ENCODE measurements at regions not wholly inside any gene's neighbourhood (a gene's known extent, or its start where the extent isn't known, plus 50 kb on each side); places are given as distances from the start of the nearest gene placed in this dataset.

- DNase-seq: no peak
Measured at GRCh38 chr10:69684020-69684980, 54.3 kb downstream of the FAM241B start.

DNA sequence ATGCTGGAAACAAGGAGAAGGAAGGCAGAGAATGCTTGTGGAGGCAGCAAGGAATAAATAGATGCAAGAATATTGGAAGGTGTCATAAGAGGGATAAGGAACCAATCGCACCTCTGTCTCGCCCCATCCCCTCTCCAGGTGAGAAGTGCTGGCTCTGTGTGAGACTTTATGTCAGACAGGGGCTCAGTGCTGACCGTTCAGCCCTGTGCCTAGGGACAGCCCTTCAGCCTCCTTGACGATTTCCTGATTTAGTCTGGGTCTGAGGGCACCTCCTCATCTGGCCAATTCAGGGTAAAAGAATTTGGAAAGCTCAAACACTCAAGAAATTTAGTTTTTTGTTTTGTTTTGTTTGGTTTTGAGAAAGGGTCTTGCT is 54.9 kb downstream of the FAM241B start:
- DNase-seq: no peak

DNA sequence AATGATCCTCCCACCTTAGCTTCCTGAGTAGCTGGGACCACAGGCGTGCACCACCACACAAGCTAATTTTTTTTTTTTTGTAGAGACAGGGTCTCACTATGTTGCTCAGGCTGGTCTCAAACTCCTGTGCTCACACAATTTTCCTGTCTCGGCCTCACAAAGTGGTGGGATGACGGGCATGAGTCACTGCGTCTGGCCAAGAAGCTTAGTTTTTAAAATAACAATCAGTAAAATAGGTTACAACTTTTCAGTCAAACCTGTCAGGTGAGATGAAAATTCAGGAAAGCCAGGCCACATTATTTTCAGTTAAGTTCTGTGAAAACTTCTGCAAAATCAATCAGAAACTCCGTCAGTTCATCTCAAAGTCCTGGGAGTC is 55.4 kb downstream of the FAM241B start:
- no peak for DNase-seq

GRCh38 chr10:69685802-69686585 is 55.9 kb downstream of the FAM241B start:
- DNase-seq: no peak

DNA sequence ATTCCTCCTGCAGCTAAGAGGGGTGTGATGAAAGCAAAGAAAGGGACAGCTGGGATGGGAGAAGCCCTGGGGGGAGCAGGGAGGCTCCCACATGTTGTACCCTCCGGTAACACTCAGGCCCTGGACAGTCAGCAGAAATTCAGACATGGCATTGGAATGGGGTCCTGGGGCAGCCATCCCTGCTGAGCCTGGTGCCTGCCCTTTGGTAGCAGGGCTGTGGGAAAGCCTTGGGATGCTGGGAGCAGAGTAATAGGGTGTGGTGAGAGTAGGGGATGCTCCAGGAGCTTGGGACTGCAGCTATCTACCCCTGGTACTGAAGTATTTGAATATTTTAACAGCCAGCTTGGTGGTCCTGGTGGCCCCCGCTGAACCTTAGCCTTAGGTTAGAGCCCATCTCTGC is 56.8 kb downstream of the FAM241B start:
- no peak for DNase-seq

DNA sequence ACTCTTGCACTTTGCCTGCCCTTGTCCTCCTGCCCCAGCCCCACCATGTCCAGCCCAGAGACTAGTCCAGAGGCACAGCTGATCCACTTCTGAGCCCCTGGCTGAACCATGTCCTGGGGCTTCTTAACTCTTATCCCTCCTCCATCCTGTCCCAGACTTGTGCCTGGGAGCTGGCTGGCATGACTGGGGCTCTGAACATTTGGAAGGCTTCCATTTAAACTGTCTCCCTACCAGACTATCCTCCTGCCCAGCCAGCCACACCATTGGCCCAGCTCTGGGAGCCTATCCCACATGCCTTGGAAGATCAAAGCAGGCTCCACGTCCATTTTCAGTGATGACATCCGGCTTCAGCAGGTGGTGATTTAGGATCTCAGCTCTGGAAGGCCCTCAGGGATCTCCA is 57.4 kb downstream of the FAM241B start:
- no peak for DNase-seq

DNA sequence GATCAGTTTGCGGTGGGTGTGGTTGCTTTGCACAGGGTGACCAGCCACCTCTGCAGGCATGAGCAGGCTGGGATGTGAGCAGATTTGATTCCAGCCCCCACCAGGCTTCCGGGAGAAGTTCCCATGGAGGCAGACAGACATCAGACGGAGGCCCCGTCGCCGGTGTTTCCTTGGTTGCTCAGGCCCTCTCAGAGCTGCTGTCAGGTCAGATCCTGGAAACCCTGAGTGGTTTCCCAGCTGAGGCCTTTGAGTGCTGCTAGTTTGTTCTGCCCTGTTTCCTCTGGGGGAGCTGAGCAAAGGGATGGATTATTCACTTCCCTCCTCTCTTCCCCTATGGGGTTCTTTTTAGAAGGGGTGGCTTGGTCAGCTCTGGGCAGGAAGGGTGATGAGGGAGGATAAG is 62.2 kb downstream of the FAM241B start:
- DNase-seq: no peak

DNA sequence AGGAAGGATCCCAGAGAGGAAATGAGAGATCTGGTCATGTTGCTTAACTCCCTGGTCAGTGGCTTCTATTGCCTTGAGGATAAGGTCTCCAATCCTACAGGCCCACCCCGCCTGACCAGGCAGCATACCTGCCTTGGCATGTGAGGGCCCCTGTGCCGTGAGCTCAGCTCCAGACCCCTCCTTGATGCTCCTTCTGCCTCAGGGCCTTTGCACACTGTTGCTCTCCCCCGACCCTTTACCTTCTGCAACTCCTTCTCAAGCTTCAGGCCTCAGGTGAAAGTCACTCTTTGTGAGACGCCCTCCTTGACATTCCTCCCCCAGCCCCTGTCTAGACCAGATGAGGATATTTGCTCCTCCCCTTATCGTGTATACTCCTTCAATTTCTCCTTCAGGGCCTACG is 62.8 kb downstream of the FAM241B start:
- DNase-seq: no peak

DNA sequence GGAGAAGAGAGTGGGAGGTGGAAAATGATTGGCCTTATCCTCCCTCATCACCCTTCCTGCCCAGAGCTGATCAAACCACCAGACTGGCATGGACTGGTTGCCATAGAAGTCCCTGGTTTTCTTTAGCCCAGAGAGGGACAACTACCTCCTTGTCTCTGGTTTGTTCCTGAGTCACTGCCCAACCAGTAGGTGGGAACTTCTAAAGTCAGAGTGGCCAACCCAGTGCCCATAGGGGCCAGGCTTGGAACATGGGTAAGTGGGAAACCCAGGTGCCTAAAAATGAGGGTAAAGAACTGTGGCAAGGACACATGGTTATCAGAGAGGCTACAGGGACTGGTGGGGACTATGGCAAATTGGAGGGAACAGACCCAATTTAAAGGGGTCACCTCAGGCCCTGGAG is 63.8 kb downstream of the FAM241B start:
- no peak for DNase-seq

DNA sequence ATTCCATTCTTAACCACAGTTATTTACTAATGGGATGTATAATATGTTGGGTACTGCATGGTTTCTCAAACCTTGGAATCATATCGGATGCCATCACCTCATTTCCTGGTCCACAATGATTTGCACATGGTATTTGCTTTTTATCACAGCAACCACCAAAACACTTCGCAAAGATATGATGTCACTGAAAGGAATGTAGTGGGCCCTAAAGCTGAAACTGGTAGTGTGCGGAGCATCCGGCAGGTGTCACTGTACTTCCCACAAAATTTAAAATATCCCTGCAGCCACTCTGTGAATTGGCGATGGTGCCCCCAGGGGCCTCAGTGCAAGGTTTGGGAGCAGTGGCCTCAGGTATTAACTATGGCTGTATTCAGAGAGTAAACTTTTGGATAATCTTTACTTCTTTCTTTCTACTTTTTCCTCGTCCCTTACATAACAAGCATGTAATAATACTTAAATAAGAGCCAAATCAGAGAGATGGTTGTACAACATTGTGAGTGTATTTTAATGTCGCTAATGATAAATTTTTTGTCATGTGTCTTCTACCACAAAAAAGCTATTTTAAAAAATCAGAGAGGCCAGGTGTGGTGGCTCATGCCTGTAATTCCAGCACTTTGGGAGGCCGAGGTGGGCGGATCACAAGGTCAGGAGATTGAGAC is 66.2 kb downstream of the FAM241B start:
- DNase-seq: no peak

- DNase-seq: no peak
Measured at GRCh38 chr10:69697006-69697405, 67.0 kb downstream of the FAM241B start.

- DNase-seq: no peak
Measured at GRCh38 chr10:69703256-69703655, 73.2 kb downstream of the FAM241B start.

- DNase-seq: no peak
Measured at GRCh38 chr10:69703766-69704630, 74.0 kb downstream of the FAM241B start.

GRCh38 chr10:69709366-69709941 is 79.4 kb downstream of the FAM241B start:
- no peak for DNase-seq

GRCh38 chr10:69710008-69710888 is 80.2 kb downstream of the FAM241B start:
- no peak for DNase-seq

GRCh38 chr10:69712342-69712741 is 82.3 kb downstream of the FAM241B start:
- no peak for DNase-seq

DNA sequence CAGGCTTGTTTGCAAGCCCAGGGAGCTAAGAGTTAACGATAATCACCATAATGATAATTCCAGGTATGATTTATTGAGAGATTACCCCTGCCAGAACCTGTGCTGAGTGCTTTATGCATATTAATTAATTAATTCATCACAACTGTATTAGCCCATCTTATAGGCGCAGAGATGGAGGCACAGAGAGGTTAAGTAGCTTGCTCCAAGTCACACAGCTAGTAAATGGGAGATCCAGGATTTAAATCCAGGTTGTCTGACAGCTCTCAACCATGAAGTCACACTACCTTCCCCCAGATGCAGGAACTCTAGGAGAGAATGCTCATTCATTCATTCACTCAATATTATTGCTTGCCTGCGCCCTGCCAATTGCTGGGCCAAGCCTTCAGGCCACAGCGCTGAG is 84.5 kb downstream of the FAM241B start:
- no peak for DNase-seq

- no peak for DNase-seq
Measured at GRCh38 chr10:69715156-69715898, 85.3 kb downstream of the FAM241B start.

GRCh38 chr10:69715899-69716606 is 85.7 kb upstream of the COL13A1 start:
- DNase-seq: no peak
